HL-60 (cell line): ENCODE measurements at regions not wholly inside any gene's neighbourhood (a gene's known extent, or its start where the extent isn't known, plus 50 kb on each side); places are given as distances from the start of the nearest gene placed in this dataset.

Experiments used
- SPI1 ChIP-seq: IDR thresholded peaks from 2 replicates; pipeline ENCODE4 v1.6.1; 2012; ENCODE audit warnings: low read depth, mild to moderate bottlenecking, borderline replicate concordance
- TF ChIP-seq, protein P1 (sequence below): IDR thresholded peaks from one replicate; pipeline ENCODE4 v1.5.1; 2011; ENCODE audit warnings: low read length, control low read depth, inconsistent platforms; ENCODE audit not compliant: insufficient read depth

DNA sequence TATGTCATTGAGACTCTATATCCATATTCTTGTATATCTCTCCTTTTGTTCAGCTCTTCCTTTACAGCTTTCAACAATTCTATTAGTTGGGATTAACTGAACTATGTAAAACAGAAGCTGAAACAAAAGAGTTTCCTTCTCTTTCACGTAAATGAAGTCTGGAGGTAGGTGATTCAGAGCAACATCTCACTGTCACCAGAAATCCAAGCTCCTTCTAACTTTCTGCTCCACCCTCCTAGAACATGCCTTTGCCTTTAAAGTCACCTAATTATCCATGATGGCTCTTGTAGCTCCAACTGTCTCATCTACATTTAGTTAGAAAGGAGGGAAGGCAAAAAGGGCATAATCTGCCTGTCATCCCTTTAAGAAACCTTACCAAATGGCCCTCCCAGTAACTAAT, 458.2 kb upstream of the MDFIC2 start:
- TF ChIP-seq, protein P1, sequence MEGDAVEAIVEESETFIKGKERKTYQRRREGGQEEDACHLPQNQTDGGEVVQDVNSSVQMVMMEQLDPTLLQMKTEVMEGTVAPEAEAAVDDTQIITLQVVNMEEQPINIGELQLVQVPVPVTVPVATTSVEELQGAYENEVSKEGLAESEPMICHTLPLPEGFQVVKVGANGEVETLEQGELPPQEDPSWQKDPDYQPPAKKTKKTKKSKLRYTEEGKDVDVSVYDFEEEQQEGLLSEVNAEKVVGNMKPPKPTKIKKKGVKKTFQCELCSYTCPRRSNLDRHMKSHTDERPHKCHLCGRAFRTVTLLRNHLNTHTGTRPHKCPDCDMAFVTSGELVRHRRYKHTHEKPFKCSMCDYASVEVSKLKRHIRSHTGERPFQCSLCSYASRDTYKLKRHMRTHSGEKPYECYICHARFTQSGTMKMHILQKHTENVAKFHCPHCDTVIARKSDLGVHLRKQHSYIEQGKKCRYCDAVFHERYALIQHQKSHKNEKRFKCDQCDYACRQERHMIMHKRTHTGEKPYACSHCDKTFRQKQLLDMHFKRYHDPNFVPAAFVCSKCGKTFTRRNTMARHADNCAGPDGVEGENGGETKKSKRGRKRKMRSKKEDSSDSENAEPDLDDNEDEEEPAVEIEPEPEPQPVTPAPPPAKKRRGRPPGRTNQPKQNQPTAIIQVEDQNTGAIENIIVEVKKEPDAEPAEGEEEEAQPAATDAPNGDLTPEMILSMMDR = no peak
- no peak for TF ChIP-seq SPI1
